ENCODE measurements at regions not wholly inside any gene's neighbourhood (a gene's known extent, or its start where the extent isn't known, plus 50 kb on each side); places are given as distances from the start of the nearest gene placed in this dataset.

DNA sequence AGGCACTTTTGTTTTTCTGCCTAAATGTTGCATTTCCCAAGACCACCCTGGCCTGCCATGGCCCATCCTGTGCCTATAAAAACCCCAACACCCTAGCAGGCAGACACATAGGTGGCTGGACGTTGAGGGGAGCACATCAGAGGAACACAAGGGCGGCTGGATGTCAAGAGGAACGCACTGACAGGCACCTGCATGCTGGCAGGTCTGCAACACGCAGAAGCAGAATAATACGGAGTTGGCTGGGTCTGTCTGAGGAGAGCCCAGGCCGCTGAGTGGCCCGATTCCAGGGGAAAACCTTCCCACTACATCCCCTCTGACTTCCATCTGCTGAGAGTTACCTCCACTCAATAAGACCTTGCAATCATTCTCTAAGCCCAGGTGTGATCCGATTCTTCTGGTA is 765.6 kb downstream of the PLOD2 start:
- peaks cover 36% of the 10 kb centered on the region for H3K9me3 Mint-ChIP-seq
- no peaks in the 10 kb centered on the region for H3K36me3 Mint-ChIP-seq (ENCODE audit: low read depth)
- no peak for DNase-seq
- TF ChIP-seq, protein P1, sequence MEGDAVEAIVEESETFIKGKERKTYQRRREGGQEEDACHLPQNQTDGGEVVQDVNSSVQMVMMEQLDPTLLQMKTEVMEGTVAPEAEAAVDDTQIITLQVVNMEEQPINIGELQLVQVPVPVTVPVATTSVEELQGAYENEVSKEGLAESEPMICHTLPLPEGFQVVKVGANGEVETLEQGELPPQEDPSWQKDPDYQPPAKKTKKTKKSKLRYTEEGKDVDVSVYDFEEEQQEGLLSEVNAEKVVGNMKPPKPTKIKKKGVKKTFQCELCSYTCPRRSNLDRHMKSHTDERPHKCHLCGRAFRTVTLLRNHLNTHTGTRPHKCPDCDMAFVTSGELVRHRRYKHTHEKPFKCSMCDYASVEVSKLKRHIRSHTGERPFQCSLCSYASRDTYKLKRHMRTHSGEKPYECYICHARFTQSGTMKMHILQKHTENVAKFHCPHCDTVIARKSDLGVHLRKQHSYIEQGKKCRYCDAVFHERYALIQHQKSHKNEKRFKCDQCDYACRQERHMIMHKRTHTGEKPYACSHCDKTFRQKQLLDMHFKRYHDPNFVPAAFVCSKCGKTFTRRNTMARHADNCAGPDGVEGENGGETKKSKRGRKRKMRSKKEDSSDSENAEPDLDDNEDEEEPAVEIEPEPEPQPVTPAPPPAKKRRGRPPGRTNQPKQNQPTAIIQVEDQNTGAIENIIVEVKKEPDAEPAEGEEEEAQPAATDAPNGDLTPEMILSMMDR (IDR thresholded peaks at IDR 0.05) = no peak
- no peak overlapping the region for H3K27ac Mint-ChIP-seq
- H3K27me3 Mint-ChIP-seq (ENCODE audit: insufficient read depth) = no peaks in the 10 kb centered on the region
- no peaks in the 10 kb centered on the region for H3K4me1 Mint-ChIP-seq (ENCODE audit: low read depth)
- H3K4me3 Mint-ChIP-seq = no peak overlapping the region

DNA sequence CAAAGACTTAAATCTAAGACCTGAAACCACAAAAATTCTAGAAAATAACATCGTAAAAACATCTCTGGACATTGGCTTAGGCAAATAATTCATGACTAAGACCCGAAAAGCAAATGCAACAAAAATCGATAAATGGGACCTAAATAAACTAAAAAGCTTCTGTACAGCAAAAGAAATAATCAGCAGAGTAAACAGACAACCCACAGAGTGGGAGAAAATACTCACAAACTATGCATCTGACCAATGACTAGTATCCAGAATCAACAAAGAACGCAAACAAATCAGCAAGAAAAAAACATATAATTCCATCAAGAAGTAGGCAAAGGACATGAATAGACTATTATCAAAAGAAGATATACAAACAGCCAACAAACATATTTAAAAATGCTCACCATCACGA is 749.4 kb downstream of the PLOD2 start:
- Mint-ChIP-seq H3K4me1 (ENCODE audit: low read depth) (no peaks in the 10 kb centered on the region), H3K27me3 (ENCODE audit: insufficient read depth) (no peaks in the 10 kb centered on the region), H3K4me3 (no peak overlapping the region)

DNA sequence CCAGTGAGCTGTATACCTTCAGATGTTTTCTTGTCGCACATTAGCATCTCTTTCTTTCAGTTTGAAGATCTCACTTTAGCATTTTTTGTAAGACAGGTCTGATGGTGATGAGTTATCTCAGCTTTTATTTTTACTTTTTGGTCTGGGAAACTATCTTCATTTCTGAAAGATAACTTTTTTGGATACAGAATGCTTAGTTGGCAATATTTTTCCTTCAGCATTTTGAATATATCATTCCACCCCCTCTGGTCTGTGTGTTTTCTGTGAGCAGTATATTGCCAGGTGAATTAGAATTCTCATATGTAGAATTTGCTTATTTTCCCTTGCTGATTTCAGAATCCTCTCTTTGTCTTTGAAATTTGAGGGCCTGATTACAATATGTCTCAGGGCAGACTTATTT is 743.3 kb downstream of the PLOD2 start:
- Mint-ChIP-seq H3K27ac (no peak overlapping the region), H3K4me3 (no peak overlapping the region), H3K4me1 (ENCODE audit: low read depth) (no peaks in the 10 kb centered on the region), H3K9me3 (peaks cover 44% of the 10 kb centered on the region), H3K27me3 (ENCODE audit: insufficient read depth) (no peaks in the 10 kb centered on the region), H3K36me3 (ENCODE audit: low read depth) (no peaks in the 10 kb centered on the region)
- DNase-seq = no peak
- TF ChIP-seq, protein P1 (IDR thresholded peaks at IDR 0.05) = no peak

More for the DNA sequence above, 749.4 kb downstream of the PLOD2 start:
- Mint-ChIP-seq H3K36me3 (ENCODE audit: low read depth) (no peaks in the 10 kb centered on the region), H3K9me3 (peaks cover 39% of the 10 kb centered on the region), H3K27ac (no peak overlapping the region)
- DNase-seq = no peak
- TF ChIP-seq, protein P1 (IDR thresholded peaks at IDR 0.05) = no peak

DNA sequence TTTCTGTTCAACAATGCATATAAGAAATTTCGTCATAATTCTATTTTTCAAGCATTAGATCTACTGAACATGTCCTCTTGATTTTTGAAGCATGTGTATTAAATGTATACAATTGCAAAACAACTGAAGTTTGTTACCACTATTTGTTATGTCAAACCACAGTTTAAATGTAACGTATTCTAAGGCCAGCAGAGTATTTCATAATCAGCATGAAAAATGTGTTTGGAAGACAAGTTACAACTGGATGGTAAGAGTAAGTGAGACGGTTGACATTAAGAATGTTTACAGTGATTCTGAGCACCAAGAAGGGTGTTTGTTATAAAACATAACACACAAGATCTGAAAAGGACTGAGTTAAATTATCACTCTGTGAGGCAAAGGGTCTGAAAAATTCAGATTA is 738.4 kb downstream of the PLOD2 start:
- Mint-ChIP-seq H3K4me1 (ENCODE audit: low read depth) (no peaks in the 10 kb centered on the region), H3K27ac (no peak overlapping the region), H3K4me3 (no peak overlapping the region), H3K27me3 (ENCODE audit: insufficient read depth) (no peaks in the 10 kb centered on the region), H3K36me3 (ENCODE audit: low read depth) (no peaks in the 10 kb centered on the region), H3K9me3 (peaks cover 26% of the 10 kb centered on the region)
- no peak for DNase-seq
- TF ChIP-seq, protein P1 (IDR thresholded peaks at IDR 0.05) = no peak

DNA sequence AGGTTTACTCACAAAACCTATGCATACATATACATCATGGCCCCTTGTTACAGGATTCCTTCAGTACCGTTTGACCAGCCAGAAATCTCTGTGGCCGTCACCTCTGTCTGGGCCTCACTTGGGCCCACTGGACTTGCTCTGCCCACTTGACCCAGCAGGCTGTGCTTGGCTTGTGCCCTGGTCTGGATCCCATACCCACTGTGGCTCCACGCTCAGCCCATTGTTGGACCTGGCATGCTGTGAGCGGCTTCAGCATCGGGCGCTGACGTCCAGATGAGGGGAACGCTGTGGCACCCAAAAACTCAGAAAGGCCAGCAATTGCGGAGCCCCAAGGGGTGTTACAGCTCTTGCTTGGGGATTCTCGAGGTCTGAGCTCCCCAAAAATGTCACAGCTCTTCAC is 733.6 kb downstream of the PLOD2 start:
- Mint-ChIP-seq H3K4me3 (no peak overlapping the region), H3K27me3 (ENCODE audit: insufficient read depth) (no peaks in the 10 kb centered on the region), H3K4me1 (ENCODE audit: low read depth) (no peaks in the 10 kb centered on the region), H3K27ac (no peak overlapping the region), H3K36me3 (ENCODE audit: low read depth) (no peaks in the 10 kb centered on the region), H3K9me3 (peaks cover 15% of the 10 kb centered on the region)
- TF ChIP-seq, protein P1 (IDR thresholded peaks at IDR 0.05) = no peak
- DNase-seq = no peak

DNA sequence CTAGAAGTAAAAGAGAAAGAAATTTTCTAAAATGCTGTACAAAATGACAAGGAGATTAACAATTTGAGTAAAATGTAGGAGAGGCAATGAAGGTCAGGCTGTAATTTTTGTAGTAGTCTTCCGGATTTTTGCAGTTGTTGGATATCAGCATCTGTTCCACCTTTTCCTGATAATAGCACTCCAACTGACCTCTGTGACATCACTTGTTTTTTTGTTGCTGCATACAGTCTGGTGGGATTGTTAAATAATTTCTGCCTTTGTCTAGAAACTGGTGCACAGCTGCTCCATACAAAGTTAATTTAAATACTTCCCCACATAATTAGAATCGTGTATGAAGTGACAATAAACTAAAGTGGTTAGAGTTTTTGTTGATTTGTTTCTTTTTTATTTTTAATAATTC is 731.4 kb downstream of the PLOD2 start:
- H3K27me3 Mint-ChIP-seq (ENCODE audit: insufficient read depth) = no peaks in the 10 kb centered on the region
- TF ChIP-seq, protein P1 (IDR thresholded peaks at IDR 0.05) = no peak
- H3K27ac Mint-ChIP-seq = no peak overlapping the region
- H3K4me1 Mint-ChIP-seq (ENCODE audit: low read depth) = no peaks in the 10 kb centered on the region
- DNase-seq = no peak
- no peak overlapping the region for H3K4me3 Mint-ChIP-seq
- H3K36me3 Mint-ChIP-seq (ENCODE audit: low read depth) = no peaks in the 10 kb centered on the region
- peaks cover 13% of the 10 kb centered on the region for H3K9me3 Mint-ChIP-seq
